Neural cell (in vitro differentiated cells): ENCODE measurements at regions not wholly inside any gene's neighbourhood (a gene's known extent, or its start where the extent isn't known, plus 50 kb on each side); places are given as distances from the start of the nearest gene placed in this dataset.

ENCODE experiments used
- H2AFZ ChIP-seq: fragments of 200-600, 300-800 bp; sonication (generic), shearing (Covaris generic); 2 replicates; pipeline ENCODE4 v1.6.0; 2014; ENCODE audit warnings: low read depth, mild to moderate bottlenecking, antibody characterized with exemption, low read length, moderate library complexity
- H3F3A ChIP-seq: fragments of 200-600 bp; shearing (Covaris generic); 2 replicates; pipeline ENCODE4 v1.6.1; 2016; ENCODE audit warnings: mild to moderate bottlenecking, moderate library complexity, mixed read lengths, antibody characterized with exemption, low read length; ENCODE audit not compliant: insufficient read depth, poor library complexity, severe bottlenecking
- H3K27ac ChIP-seq: fragments of 200-600, 300-800 bp; sonication (generic), shearing (Covaris generic); 2 replicates; pipeline ENCODE4 v1.5.1; 2014; ENCODE audit warnings: mild to moderate bottlenecking, low read length, moderate library complexity
- H3K27me3 ChIP-seq: fragments of 300-800, 200-600 bp; sonication (generic), shearing (Covaris generic); 2 replicates; pipeline ENCODE4 v1.6.0; 2014; ENCODE audit warnings: mild to moderate bottlenecking, low read depth, low read length, moderate library complexity; ENCODE audit not compliant: insufficient read depth
- H3K36me3 ChIP-seq: fragments of 300-800, 200-600 bp; sonication (generic), shearing (Covaris generic); 2 replicates; pipeline ENCODE4 v1.5.1; 2014; ENCODE audit warnings: mild to moderate bottlenecking, antibody characterized with exemption, low read length, moderate library complexity; ENCODE audit not compliant: insufficient read depth
- H3K4me2 ChIP-seq: fragments of 300-800, 200-600 bp; sonication (generic), shearing (Covaris generic); 2 replicates; pipeline ENCODE4 v1.6.0; 2014; ENCODE audit warnings: mild to moderate bottlenecking, low read length
- H3K4me3 ChIP-seq: fragments of 300-800, 200-600 bp; sonication (generic), shearing (Covaris generic); 2 replicates; pipeline ENCODE4 v1.5.1; 2014; ENCODE audit warnings: mild to moderate bottlenecking, low read length, moderate library complexity
- H3K79me2 ChIP-seq: fragments of 200-600 bp; shearing (Covaris generic); replicated peaks from 2 replicates; pipeline ENCODE4 v1.6.0; 2014; ENCODE audit warnings: mild to moderate bottlenecking, low read length, moderate library complexity; ENCODE audit not compliant: insufficient read depth
- H3K9ac ChIP-seq: fragments of 300-800, 200-600 bp; sonication (generic), shearing (Covaris generic); 2 replicates; pipeline ENCODE4 v1.6.1; 2016; ENCODE audit warnings: mild to moderate bottlenecking, low read length, mixed read lengths
- H3K9me2 ChIP-seq: fragments of 200-600 bp; shearing (Covaris generic); 2 replicates; pipeline ENCODE4 v1.6.1; 2016; ENCODE audit warnings: mild to moderate bottlenecking, low read length, mixed read lengths; ENCODE audit not compliant: insufficient read depth
- H3K9me3 ChIP-seq: fragments of 200-600, 300-800 bp; sonication (generic), shearing (Covaris generic); 2 replicates; pipeline ENCODE4 v1.6.1; 2016; ENCODE audit warnings: mild to moderate bottlenecking, mixed run types, low read length, moderate library complexity, mixed read lengths
- H4K20me1 ChIP-seq: fragments of 200-600 bp; shearing (Covaris generic); 2 replicates; pipeline ENCODE4 v1.6.1; 2016; ENCODE audit warnings: mild to moderate bottlenecking, mixed run types; ENCODE audit not compliant: insufficient read depth
- CTCF ChIP-seq: fragments of 450-650 bp; IDR thresholded peaks from 2 replicates; pipeline ENCODE4 v1.5.1; 2014; ENCODE audit warnings: antibody characterized with exemption, mild to moderate bottlenecking, moderate library complexity; ENCODE audit not compliant: poor library complexity, severe bottlenecking
- EP300 ChIP-seq: fragments of 450-650 bp; conservative IDR thresholded peaks from 2 replicates; pipeline ENCODE4 v1.6.1; 2014; ENCODE audit warnings: antibody characterized with exemption, mild to moderate bottlenecking, moderate library complexity; ENCODE audit not compliant: poor library complexity, severe bottlenecking
- EZH2 ChIP-seq: fragments of 200-600, 300-800 bp; shearing (Covaris generic), sonication (generic); IDR thresholded peaks from 2 replicates; pipeline ENCODE4 v1.6.1; 2014; ENCODE audit warnings: antibody characterized with exemption, low read length, borderline replicate concordance, mild to moderate bottlenecking; ENCODE audit not compliant: insufficient read depth, poor library complexity, severe bottlenecking
- MXI1 ChIP-seq: fragments of 450-650 bp; conservative IDR thresholded peaks from 2 replicates; pipeline ENCODE4 v1.6.1; 2014; ENCODE audit warnings: antibody characterized with exemption, mild to moderate bottlenecking; ENCODE audit not compliant: poor library complexity, severe bottlenecking
- POLR2AphosphoS5 ChIP-seq: IDR thresholded peaks from 2 replicates; pipeline ENCODE4 v1.6.1; 2012
- RAD21 ChIP-seq: fragments of 450-650 bp; conservative IDR thresholded peaks from 2 replicates; pipeline ENCODE4 v1.6.1; 2014; ENCODE audit warnings: antibody characterized with exemption, mild to moderate bottlenecking, moderate library complexity
- SMC3 ChIP-seq: fragments of 450-650 bp; conservative IDR thresholded peaks from 2 replicates; pipeline ENCODE4 v1.6.1; 2014; ENCODE audit warnings: antibody characterized with exemption, mild to moderate bottlenecking, moderate library complexity; ENCODE audit not compliant: poor library complexity
- TAF1 ChIP-seq: IDR thresholded peaks from 2 replicates; pipeline ENCODE4 v1.6.1; 2012; ENCODE audit warnings: low read depth
- TF ChIP-seq, protein P1 (sequence below): IDR thresholded peaks from 2 replicates; pipeline ENCODE4 v1.6.1; 2012; ENCODE audit warnings: borderline replicate concordance

GRCh38 chr4:181802207-181802606 is 441.0 kb upstream of the TENM3 start:
- TF ChIP-seq EZH2 = no peak
- no peak for TF ChIP-seq MXI1
- TF ChIP-seq, protein P1, sequence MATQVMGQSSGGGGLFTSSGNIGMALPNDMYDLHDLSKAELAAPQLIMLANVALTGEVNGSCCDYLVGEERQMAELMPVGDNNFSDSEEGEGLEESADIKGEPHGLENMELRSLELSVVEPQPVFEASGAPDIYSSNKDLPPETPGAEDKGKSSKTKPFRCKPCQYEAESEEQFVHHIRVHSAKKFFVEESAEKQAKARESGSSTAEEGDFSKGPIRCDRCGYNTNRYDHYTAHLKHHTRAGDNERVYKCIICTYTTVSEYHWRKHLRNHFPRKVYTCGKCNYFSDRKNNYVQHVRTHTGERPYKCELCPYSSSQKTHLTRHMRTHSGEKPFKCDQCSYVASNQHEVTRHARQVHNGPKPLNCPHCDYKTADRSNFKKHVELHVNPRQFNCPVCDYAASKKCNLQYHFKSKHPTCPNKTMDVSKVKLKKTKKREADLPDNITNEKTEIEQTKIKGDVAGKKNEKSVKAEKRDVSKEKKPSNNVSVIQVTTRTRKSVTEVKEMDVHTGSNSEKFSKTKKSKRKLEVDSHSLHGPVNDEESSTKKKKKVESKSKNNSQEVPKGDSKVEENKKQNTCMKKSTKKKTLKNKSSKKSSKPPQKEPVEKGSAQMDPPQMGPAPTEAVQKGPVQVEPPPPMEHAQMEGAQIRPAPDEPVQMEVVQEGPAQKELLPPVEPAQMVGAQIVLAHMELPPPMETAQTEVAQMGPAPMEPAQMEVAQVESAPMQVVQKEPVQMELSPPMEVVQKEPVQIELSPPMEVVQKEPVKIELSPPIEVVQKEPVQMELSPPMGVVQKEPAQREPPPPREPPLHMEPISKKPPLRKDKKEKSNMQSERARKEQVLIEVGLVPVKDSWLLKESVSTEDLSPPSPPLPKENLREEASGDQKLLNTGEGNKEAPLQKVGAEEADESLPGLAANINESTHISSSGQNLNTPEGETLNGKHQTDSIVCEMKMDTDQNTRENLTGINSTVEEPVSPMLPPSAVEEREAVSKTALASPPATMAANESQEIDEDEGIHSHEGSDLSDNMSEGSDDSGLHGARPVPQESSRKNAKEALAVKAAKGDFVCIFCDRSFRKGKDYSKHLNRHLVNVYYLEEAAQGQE = no peak
- TF ChIP-seq RAD21 = no peak
- TF ChIP-seq POLR2AphosphoS5 = no peak
- TF ChIP-seq TAF1 = no peak
- TF ChIP-seq SMC3 = no peak
- TF ChIP-seq CTCF = no peak
- TF ChIP-seq EP300 = no peak
- Histone ChIP-seq H3K4me2 (no peak overlapping the region), H4K20me1 (no peaks in the 10 kb centered on the region)

GRCh38 chr4:181807771-181808170 is 435.4 kb upstream of the TENM3 start:
- Histone ChIP-seq H3K9me2 (no peaks in the 10 kb centered on the region), H4K20me1 (no peaks in the 10 kb centered on the region), H3F3A (no peaks in the 10 kb centered on the region), H3K9me3 (no peaks in the 10 kb centered on the region), H3K36me3 (no peaks in the 10 kb centered on the region), H3K27me3 (no peaks in the 10 kb centered on the region), H2AFZ (no peak overlapping the region), H3K79me2 (no peaks in the 10 kb centered on the region), H3K27ac (no peak overlapping the region), H3K4me2 (no peak overlapping the region), H3K4me3 (no peak overlapping the region), H3K9ac (no peak overlapping the region)
- TF ChIP-seq TAF1 = no peak
- TF ChIP-seq, protein P1 = no peak
- TF ChIP-seq EZH2 = no peak
- TF ChIP-seq MXI1 = no peak
- TF ChIP-seq RAD21 = no peak
- no peak for TF ChIP-seq EP300
- no peak for TF ChIP-seq POLR2AphosphoS5
- TF ChIP-seq CTCF = no peak
- no peak for TF ChIP-seq SMC3

More at GRCh38 chr4:181802207-181802606, 441.0 kb upstream of the TENM3 start:
- Histone ChIP-seq H3K79me2 (no peaks in the 10 kb centered on the region), H2AFZ (no peak overlapping the region), H3K9me2 (no peaks in the 10 kb centered on the region), H3K36me3 (no peaks in the 10 kb centered on the region), H3F3A (no peaks in the 10 kb centered on the region), H3K27me3 (no peaks in the 10 kb centered on the region), H3K9ac (no peak overlapping the region), H3K9me3 (no peaks in the 10 kb centered on the region), H3K27ac (no peak overlapping the region), H3K4me3 (no peak overlapping the region)
